ENCODE measurements at regions not wholly inside any gene's neighbourhood (a gene's known extent, or its start where the extent isn't known, plus 50 kb on each side); places are given as distances from the start of the nearest gene placed in this dataset.
A peak's percentile ranks its signal among the peaks of the same experiment; 100 is the strongest.

DNA sequence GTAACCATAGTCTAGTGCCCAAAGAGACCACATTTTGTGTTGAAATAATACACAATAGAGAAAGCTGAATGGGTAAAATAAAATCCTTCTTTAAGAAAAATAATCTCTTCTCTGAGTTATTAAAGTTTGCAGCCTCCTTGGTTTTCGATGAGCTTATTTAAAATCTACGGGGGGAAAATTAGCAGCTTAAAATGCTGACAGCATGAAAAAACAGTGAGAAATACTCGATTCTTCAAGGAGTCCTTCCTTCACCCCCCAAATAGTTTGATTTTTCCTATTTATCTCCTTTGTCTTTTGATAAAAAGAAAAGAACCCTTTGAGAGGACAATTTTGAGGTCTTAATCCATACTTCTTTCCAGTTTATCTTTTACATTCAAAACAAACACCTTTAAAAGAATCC, 394.0 kb upstream of the B3GALT2 start:
- Histone ChIP-seq H3K4me2 (no peak overlapping the region), H3K4me1 (0 out of 3 replicates have a peak, but pooled peaks cover 6% of the 10 kb centered on the region), H3K4me3 (no peak overlapping the region), H3K27ac (no peak overlapping the region), H3K9me3 (no peaks in the 10 kb centered on the region)
- DNase-seq (ENCODE audit: low read depth in 1 of 2, low spot score in 1 of 2) (no peak), ATAC-seq (no peak), FAIRE-seq (no peak)
- ChIA-PET POLR2A (no interaction called here), CTCF (no interaction called here)
- WGBS (ENCODE audit: missing lambda C conversion rate) = 78% methylated on average over 3 of the region's 3 CpGs
- TF ChIP-seq, protein P1, sequence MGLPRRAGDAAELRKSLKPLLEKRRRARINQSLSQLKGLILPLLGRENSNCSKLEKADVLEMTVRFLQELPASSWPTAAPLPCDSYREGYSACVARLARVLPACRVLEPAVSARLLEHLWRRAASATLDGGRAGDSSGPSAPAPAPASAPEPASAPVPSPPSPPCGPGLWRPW (IDR thresholded peaks at IDR 0.05) = no peak
- TF ChIP-seq MAFK (IDR thresholded peaks at IDR 0.05; ENCODE audit: partially characterized antibody) = peak; percentile 61

DNA sequence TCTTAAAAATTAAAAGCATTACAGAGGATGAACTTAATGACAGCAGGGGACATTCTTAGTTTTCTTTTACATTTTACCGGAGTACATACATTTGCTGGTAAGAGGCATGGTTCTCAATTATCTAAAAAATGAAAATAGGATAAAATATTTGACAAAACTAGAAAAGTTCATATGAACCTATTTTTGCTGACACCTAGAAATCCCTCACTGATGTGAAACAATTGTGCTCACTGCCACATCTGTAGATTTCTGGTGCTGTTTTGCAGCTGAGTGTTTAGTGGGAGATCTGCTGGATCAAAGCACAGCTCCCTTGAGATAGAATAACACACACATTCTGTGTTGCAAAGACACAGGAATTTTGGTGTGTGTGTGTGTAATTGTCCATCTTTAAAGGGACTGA, 392.9 kb upstream of the B3GALT2 start:
- Histone ChIP-seq H3K4me2 (no peak overlapping the region), H3K27ac (no peak overlapping the region), H3K4me1 (no peaks in the 10 kb centered on the region), H3K9me3 (no peaks in the 10 kb centered on the region), H3K4me3 (no peak overlapping the region)
- DNase-seq (ENCODE audit: low read depth in 1 of 2, low spot score in 1 of 2) = no peak
- POLR2A ChIA-PET = no interaction called here
- TF ChIP-seq CHD4 (IDR thresholded peaks at IDR 0.05; ENCODE audit: borderline replicate concordance) = no peak
- TF ChIP-seq, protein P2, sequence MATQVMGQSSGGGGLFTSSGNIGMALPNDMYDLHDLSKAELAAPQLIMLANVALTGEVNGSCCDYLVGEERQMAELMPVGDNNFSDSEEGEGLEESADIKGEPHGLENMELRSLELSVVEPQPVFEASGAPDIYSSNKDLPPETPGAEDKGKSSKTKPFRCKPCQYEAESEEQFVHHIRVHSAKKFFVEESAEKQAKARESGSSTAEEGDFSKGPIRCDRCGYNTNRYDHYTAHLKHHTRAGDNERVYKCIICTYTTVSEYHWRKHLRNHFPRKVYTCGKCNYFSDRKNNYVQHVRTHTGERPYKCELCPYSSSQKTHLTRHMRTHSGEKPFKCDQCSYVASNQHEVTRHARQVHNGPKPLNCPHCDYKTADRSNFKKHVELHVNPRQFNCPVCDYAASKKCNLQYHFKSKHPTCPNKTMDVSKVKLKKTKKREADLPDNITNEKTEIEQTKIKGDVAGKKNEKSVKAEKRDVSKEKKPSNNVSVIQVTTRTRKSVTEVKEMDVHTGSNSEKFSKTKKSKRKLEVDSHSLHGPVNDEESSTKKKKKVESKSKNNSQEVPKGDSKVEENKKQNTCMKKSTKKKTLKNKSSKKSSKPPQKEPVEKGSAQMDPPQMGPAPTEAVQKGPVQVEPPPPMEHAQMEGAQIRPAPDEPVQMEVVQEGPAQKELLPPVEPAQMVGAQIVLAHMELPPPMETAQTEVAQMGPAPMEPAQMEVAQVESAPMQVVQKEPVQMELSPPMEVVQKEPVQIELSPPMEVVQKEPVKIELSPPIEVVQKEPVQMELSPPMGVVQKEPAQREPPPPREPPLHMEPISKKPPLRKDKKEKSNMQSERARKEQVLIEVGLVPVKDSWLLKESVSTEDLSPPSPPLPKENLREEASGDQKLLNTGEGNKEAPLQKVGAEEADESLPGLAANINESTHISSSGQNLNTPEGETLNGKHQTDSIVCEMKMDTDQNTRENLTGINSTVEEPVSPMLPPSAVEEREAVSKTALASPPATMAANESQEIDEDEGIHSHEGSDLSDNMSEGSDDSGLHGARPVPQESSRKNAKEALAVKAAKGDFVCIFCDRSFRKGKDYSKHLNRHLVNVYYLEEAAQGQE (IDR thresholded peaks at IDR 0.05) = no peak
- peak; percentile 51 for TF ChIP-seq MAFK (IDR thresholded peaks at IDR 0.05; ENCODE audit: partially characterized antibody)
- TF ChIP-seq, protein P3, sequence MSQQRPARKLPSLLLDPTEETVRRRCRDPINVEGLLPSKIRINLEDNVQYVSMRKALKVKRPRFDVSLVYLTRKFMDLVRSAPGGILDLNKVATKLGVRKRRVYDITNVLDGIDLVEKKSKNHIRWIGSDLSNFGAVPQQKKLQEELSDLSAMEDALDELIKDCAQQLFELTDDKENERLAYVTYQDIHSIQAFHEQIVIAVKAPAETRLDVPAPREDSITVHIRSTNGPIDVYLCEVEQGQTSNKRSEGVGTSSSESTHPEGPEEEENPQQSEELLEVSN (IDR thresholded peaks at IDR 0.05; ENCODE audit: borderline replicate concordance, low read depth) = no peak
- TF ChIP-seq HOXA7 (CRISPR knock-in tag; IDR thresholded peaks at IDR 0.05) = no peak
- ATAC-seq = no peak
- FAIRE-seq = no peak
- 89% methylated on average over 1 of the region's 1 CpG for WGBS (ENCODE audit: missing lambda C conversion rate)
- CTCF ChIA-PET = no interaction called here

DNA sequence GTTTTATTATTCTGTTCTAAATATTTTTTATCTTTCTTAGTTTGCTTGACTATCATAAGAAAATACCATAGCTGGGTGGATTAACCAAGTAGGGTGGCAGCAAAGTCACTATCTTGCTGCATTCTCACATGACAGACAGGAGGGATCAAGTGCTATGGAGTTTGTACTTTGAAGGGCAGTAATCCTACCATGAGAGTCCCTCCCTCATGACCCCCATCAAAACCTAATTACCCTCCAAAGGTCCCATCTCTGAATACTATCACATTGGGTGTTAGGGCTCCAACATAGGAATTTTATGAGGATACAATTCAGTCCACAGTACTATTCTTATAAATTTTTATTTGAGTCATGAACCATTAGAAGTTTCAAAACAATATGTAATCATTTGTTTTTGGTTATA, 388.5 kb upstream of the B3GALT2 start:
- FAIRE-seq = no peak
- DNase-seq (ENCODE audit: low read depth in 1 of 2, low spot score in 1 of 2) = no peak
- ChIA-PET CTCF (interaction anchor here (1.7 kb wide), 1 partner anchor 182 kb away, joined by 4 read pairs; no protein-coding TSS in a partner anchor), POLR2A (no interaction called here)
- no peak overlapping the region for H3K4me3 ChIP-seq
- ATAC-seq = no peak
- no peak overlapping the region for H3K27ac ChIP-seq
- TF ChIP-seq FOSB (CRISPR knock-in tag; IDR thresholded peaks at IDR 0.05) (no peak), FOSL2 (IDR thresholded peaks at IDR 0.05) (no peak), FOSL2 (CRISPR knock-in tag; IDR thresholded peaks at IDR 0.05) (no peak), RAD21 (conservative IDR thresholded peaks at IDR 0.05 in 1 of 2, IDR thresholded peaks at IDR 0.05 in 1 of 2) (no peak), EP300 (IDR thresholded peaks at IDR 0.05) (no peak), HOXB5 (CRISPR knock-in tag; IDR thresholded peaks at IDR 0.05) (no peak), JUN (IDR thresholded peaks at IDR 0.05) (no peak), EHF (CRISPR knock-in tag; IDR thresholded peaks at IDR 0.05) (no peak), POLR2AphosphoS2 (conservative IDR thresholded peaks at IDR 0.05; ENCODE audit: low read length) (no peak), NR3C1 (IDR thresholded peaks at IDR 0.05) (no peak), GATA3 (IDR thresholded peaks at IDR 0.05; ENCODE audit: borderline replicate concordance) (no peak), TFCP2L1 (CRISPR knock-in tag; IDR thresholded peaks at IDR 0.05) (no peak), CHD4 (IDR thresholded peaks at IDR 0.05; ENCODE audit: borderline replicate concordance) (no peak), ESRRA (IDR thresholded peaks at IDR 0.05; ENCODE audit: borderline replicate concordance, low read length) (no peak), CEBPB (IDR thresholded peaks at IDR 0.05) (no peak)
- TF ChIP-seq, protein P1 (IDR thresholded peaks at IDR 0.05) = no peak
- TF ChIP-seq, protein P4, sequence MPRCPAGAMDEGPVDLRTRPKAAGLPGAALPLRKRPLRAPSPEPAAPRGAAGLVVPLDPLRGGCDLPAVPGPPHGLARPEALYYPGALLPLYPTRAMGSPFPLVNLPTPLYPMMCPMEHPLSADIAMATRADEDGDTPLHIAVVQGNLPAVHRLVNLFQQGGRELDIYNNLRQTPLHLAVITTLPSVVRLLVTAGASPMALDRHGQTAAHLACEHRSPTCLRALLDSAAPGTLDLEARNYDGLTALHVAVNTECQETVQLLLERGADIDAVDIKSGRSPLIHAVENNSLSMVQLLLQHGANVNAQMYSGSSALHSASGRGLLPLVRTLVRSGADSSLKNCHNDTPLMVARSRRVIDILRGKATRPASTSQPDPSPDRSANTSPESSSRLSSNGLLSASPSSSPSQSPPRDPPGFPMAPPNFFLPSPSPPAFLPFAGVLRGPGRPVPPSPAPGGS (IDR thresholded peaks at IDR 0.05) = no peak
- H3K9me3 ChIP-seq = no peaks in the 10 kb centered on the region
- H3K4me2 ChIP-seq = no peak overlapping the region
- no peaks in the 10 kb centered on the region for H3K4me1 ChIP-seq

Data from A549 (cell line).